OCI-LY1 (cell line): ENCODE measurements at regions not wholly inside any gene's neighbourhood (a gene's known extent, or its start where the extent isn't known, plus 50 kb on each side); places are given as distances from the start of the nearest gene placed in this dataset.

Source experiments
- H2AFZ ChIP-seq: fragments of 200-600 bp; sonication (generic), shearing (Covaris generic); 2 replicates; pipeline ENCODE4 v1.6.0; 2014; ENCODE audit warnings: antibody characterized with exemption, mild to moderate bottlenecking, low read length
- H3F3A ChIP-seq: fragments of 200-600 bp; sonication (generic), shearing (Covaris generic); 2 replicates; pipeline ENCODE4 v1.6.0; 2014; ENCODE audit warnings: mild to moderate bottlenecking, antibody characterized with exemption, low read length, moderate library complexity; ENCODE audit not compliant: insufficient read depth
- H3K27ac ChIP-seq: fragments of 200-600 bp; sonication (generic); 2 replicates; pipeline ENCODE4 v1.5.1; 2014; ENCODE audit warnings: low read length, mixed run types, mild to moderate bottlenecking, low read depth; ENCODE audit not compliant: poor library complexity, severe bottlenecking
- H3K27me3 ChIP-seq: fragments of 200-600 bp; sonication (generic); 2 replicates; pipeline ENCODE4 v1.6.0; 2014; ENCODE audit warnings: antibody characterized with exemption, mild to moderate bottlenecking, low read length, moderate library complexity; ENCODE audit not compliant: insufficient read depth
- H3K36me3 ChIP-seq: fragments of 200-600 bp; sonication (generic); 2 replicates; pipeline ENCODE4 v1.6.1; 2014; ENCODE audit warnings: mild to moderate bottlenecking, antibody characterized with exemption, low read length, moderate library complexity, mixed read lengths; ENCODE audit not compliant: insufficient read depth
- H3K4me1 ChIP-seq: fragments of 200-600 bp; sonication (generic); 2 replicates; pipeline ENCODE4 v1.5.1; 2014; ENCODE audit warnings: mild to moderate bottlenecking, low read length, moderate library complexity; ENCODE audit not compliant: insufficient read depth, severe bottlenecking
- H3K4me2 ChIP-seq: fragments of 200-600 bp; sonication (generic), shearing (Covaris generic); 2 replicates; pipeline ENCODE4 v1.6.1; 2014; ENCODE audit warnings: low read length
- H3K4me3 ChIP-seq: fragments of 200-600 bp; sonication (generic); 2 replicates; pipeline ENCODE4 v1.5.1; 2014; ENCODE audit warnings: low read length, low read depth, mild to moderate bottlenecking, mixed read lengths; ENCODE audit not compliant: poor library complexity, severe bottlenecking
- H3K79me2 ChIP-seq: fragments of 200-600 bp; shearing (Covaris generic); 2 replicates; pipeline ENCODE4 v1.6.1; 2016; ENCODE audit warnings: mixed run types, low read length, mixed read lengths; ENCODE audit not compliant: insufficient read depth
- H3K9ac ChIP-seq: fragments of 200-600 bp; sonication (generic), shearing (Covaris generic); 2 replicates; pipeline ENCODE4 v1.6.1; 2014; ENCODE audit warnings: mild to moderate bottlenecking, low read length, mixed read lengths
- H3K9me2 ChIP-seq: fragments of 200-600 bp; sonication (generic), shearing (Covaris generic); 2 replicates; pipeline ENCODE4 v1.6.1; 2014; ENCODE audit warnings: low read depth, mild to moderate bottlenecking, low read length, mixed read lengths
- H3K9me3 ChIP-seq: fragments of 200-600 bp; shearing (Covaris generic); 2 replicates; pipeline ENCODE4 v1.6.1; 2014; ENCODE audit warnings: low read length, mixed read lengths
- H4K20me1 ChIP-seq: fragments of 200-600 bp; sonication (generic), shearing (Covaris generic); 2 replicates; pipeline ENCODE4 v1.6.0; 2016; ENCODE audit warnings: mild to moderate bottlenecking, low read length; ENCODE audit not compliant: insufficient read depth
- CTCF ChIP-seq: fragments of 200-600 bp; sonication (generic), shearing (Covaris generic); IDR thresholded peaks from 2 replicates; pipeline ENCODE4 v1.5.1; 2017; ENCODE audit warnings: mild to moderate bottlenecking, antibody characterized with exemption, low read length, moderate library complexity, mixed read lengths
- EZH2 ChIP-seq: fragments of 200-600 bp; sonication (generic), shearing (Covaris generic); IDR thresholded peaks from 2 replicates; pipeline ENCODE4 v1.8.0; 2017; ENCODE audit warnings: borderline replicate concordance, mixed run types, mild to moderate bottlenecking, antibody characterized with exemption, low read length, moderate library complexity, mixed read lengths

GRCh38 chr7:120185940-120186682, 86.9 kb upstream of the KCND2 start:
- H2AFZ ChIP-seq = no peak overlapping the region
- no peaks in the 10 kb centered on the region for H3K27me3 ChIP-seq
- no peak overlapping the region for H3K27ac ChIP-seq
- H3K36me3 ChIP-seq = no peaks in the 10 kb centered on the region
- no peak overlapping the region for H3K4me3 ChIP-seq
- no peaks in the 10 kb centered on the region for H3F3A ChIP-seq
- TF ChIP-seq EZH2 (no peak), CTCF (no peak)
- H3K9ac ChIP-seq = no peak overlapping the region
- no peak overlapping the region for H3K4me2 ChIP-seq
- no peaks in the 10 kb centered on the region for H4K20me1 ChIP-seq
- H3K4me1 ChIP-seq = no peaks in the 10 kb centered on the region
- no peaks in the 10 kb centered on the region for H3K9me2 ChIP-seq
- no peaks in the 10 kb centered on the region for H3K79me2 ChIP-seq
- no peaks in the 10 kb centered on the region for H3K9me3 ChIP-seq

- Histone ChIP-seq H3F3A (no peaks in the 10 kb centered on the region), H3K9ac (no peak overlapping the region), H3K9me3 (no peaks in the 10 kb centered on the region), H3K4me2 (no peak overlapping the region), H3K9me2 (no peaks in the 10 kb centered on the region), H4K20me1 (no peaks in the 10 kb centered on the region), H3K27me3 (no peaks in the 10 kb centered on the region), H2AFZ (no peak overlapping the region), H3K36me3 (no peaks in the 10 kb centered on the region), H3K4me3 (no peak overlapping the region), H3K27ac (no peak overlapping the region), H3K79me2 (no peaks in the 10 kb centered on the region), H3K4me1 (no peaks in the 10 kb centered on the region)
- TF ChIP-seq CTCF = no peak
- no peak for TF ChIP-seq EZH2
These were observed 86.3 kb upstream of the KCND2 start for GRCh38 chr7:120186688-120187087.

GRCh38 chr7:120189623-120190022, 83.4 kb upstream of the KCND2 start:
- H3K4me3 ChIP-seq = no peak overlapping the region
- H3K9ac ChIP-seq = no peak overlapping the region
- no peak overlapping the region for H2AFZ ChIP-seq
- no peaks in the 10 kb centered on the region for H3K79me2 ChIP-seq
- TF ChIP-seq EZH2 (no peak), CTCF (no peak)
- no peak overlapping the region for H3K27ac ChIP-seq
- H3K9me3 ChIP-seq = no peaks in the 10 kb centered on the region
- H3K9me2 ChIP-seq = no peaks in the 10 kb centered on the region
- H3K4me1 ChIP-seq = no peaks in the 10 kb centered on the region
- no peaks in the 10 kb centered on the region for H3K27me3 ChIP-seq
- H3F3A ChIP-seq = no peaks in the 10 kb centered on the region
- no peak overlapping the region for H3K4me2 ChIP-seq
- H3K36me3 ChIP-seq = no peaks in the 10 kb centered on the region
- H4K20me1 ChIP-seq = no peaks in the 10 kb centered on the region
